Activated CD8-positive, alpha-beta memory T cell treated with anti-CD3 and anti-CD28 coated beads, Interleukin-2, amount 50 U/mL, for 1 hour (primary cell): ENCODE measurements at regions not wholly inside any gene's neighbourhood (a gene's known extent, or its start where the extent isn't known, plus 50 kb on each side); places are given as distances from the start of the nearest gene placed in this dataset.

Experiments used
- DNase-seq: peaks from one replicate; pipeline ENCODE4 v3.0.0-alpha.2; 2020; ENCODE audit errors: extremely low read depth

DNA sequence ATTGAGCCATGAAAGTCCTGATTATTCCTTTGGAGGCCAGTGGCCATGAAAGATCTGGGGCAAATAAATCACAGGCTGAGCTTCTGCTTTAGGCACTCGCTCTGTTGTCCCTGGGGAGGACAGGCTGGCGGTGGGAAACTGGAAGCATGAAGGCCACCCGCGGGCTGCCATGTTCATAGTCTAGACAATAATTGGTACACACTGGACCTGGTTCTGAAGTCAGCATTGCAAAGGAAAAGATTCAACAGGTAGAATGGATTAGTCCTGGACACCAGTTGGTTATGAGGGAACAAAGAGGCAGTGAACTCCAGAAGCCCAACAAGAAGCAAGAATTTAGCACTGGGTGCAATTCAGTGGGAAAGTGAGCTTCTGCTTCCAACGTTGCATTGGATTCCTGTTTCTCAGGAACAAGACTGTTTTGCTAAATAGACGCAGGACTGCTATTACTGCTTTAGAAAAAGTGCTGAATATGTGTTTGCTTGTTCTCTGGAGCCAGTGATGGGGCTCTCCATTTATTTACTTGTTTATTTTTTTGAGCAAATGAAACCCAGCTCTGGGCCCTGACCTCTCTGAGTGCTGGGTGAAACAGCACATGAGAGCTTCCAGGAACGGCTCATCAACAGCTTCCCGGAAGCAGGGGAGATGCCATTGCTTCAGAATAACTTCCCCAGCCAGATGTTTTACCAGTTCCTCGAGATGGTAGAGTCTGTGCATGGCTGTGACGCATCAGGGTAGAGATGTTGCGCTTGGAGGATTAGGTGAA lies 336.4 kb downstream of the ZNF536 start:
- DNase-seq = no peak

DNA sequence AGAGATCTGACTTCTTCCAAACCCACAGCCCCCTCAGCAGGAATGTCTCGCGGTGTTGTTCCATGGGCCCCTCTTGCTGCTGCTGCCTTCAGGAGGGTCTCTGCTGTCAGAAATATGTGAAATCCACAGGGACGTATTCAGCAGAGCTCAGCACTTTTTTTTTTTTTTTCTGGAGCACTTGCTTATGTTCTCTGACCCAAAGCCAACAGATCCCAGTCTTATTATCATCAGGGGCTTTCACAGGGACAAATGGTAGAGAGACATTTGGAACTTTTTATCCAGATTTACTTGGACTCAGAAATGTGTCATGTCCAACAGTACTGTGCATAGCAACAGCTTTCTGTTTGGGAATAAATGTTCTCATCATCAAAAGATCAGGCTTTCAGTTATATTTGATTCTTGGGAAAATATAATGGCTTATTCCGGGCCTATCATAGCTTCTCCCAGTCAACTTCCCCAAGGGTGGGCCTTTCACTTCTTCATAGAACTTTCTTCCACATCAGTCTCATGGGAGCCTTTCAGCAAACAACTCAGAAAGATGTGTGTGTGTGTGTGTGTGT lies 332.7 kb downstream of the ZNF536 start:
- no peak for DNase-seq

DNA sequence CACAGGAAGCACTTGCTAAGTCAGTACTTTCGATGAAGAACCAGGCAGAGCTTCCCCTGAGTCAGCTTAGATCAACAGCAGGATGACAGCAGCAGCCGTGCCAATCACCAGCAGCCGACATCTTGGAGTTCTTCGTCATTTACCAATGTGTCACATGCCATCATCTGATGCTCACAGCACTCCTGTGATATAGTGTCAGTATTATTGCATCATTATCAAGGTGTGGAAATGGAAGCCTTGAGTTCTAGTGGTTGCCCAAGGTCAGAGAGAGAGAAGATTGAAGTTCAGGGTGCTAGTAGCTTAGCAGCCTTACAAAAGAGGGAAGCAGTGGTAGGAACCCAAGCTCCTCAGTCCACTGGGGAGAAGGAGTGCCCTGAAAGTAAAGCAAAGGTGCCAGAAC lies 331.5 kb downstream of the ZNF536 start:
- no peak for DNase-seq

DNA sequence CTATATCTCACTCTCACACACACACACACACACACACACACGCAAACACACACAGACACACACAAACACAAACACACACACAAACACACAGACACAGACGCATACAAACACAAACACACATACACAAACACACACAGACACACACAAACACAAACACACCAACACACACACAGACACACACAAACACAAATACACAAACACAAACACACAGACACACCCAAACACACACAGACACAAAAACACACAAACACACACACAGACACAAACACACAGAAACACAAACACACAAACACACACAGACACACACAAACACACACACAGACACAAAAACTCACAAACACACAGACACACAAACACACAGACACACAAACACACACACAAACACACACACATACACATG lies 329.0 kb downstream of the ZNF536 start:
- DNase-seq = no peak

DNA sequence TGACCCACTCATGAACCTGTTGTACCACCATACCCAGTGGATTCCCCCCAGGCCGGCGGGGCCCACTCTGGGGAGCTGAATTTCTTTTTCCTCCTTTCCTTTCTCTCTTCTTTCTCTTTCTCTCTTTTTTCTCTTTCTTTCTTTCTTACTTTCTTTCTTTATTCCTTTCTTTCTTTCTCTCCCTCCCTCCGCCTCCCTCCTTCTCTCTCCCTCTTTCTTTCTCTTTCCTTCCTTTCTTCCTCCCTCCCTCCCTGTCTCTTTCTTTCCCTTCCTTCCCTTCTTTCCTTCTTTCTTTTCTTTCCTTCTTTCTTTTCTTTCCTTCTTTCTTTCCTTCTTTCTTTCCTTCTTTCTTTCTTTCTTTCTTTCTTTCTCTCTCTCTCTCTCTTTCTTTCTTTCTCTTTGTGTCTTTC lies 327.7 kb downstream of the ZNF536 start:
- no peak for DNase-seq

DNA sequence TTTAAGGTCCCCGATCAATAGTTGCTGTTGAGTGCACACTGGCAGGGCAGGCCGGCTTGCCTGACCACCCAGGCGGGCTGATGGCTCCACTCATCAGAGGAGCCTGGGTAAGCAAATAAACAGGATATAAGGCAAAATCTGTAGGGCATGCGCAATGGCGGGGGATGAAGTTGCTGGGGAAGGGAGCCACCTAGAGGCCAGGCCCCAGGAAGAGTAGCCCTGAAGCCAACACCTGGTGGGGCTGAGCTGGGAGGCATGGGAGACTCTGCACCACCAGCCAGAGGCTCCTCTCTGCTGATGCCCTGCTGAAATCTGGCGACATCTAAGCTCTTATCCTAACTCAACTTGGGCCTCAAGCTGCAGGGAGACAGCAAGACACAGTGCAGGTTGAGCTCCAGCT lies 324.3 kb downstream of the ZNF536 start:
- no peak for DNase-seq

DNA sequence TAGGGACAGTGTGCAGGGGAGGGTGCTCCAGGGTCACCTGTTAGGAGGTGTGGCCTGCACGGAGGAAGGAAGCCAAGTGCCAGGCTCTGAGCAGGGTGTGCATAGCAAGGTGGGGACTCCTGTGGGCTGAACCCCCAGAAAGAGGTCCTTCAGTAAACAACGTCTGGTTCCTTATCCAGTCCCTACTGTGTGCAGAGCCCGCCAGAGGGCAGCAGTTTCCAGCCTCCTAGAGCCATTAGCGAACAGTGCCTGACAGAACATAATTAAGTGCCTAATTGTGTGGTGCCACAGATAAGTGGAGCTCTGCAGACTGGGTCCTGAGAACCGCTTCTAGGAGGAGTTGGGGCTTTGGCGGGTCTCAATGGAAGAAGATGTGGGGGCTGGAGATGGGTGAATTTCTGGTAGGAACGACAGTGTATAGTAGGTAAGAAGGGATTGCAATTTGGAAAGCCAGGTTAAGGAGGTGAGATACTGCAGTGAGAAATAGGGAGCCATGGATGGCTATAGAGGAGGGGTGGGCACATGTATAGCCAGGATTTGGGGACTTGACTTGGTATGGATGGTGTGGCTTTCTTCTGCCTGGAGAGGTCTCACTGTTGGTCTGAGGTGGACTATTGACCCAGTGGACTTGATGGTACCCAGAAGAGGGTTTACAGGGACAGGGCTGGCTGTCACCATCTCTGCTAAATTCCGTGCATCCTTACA lies 323.1 kb downstream of the ZNF536 start:
- DNase-seq = no peak

DNA sequence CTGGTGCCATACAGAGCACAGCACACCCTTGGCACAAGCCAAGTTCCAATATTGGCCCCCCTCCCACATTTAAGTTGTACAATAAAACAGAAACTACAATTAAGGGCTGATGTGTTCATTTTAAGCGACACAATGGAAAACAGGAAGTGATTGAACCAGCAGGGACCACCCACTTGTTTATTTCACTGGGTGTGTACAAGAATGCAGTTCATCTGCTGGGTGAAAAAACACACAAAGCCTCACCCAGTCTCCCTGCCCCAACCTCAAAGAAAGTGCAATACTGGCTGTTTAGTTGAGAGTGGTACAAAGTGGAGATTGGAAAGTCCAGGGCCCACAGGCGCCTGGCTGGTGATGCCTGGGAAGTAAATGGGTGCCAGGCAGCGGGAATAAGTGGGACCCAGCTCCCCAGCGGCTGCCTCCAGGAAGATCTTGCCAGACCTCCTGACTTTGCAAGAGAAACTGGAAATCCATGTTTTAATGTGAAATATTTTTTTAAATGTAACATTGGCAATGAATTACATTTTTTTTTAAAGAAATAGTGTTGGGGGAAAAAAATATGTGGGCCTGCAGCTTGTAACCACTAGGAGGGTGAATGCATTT lies 322.1 kb downstream of the ZNF536 start:
- DNase-seq = no peak

DNA sequence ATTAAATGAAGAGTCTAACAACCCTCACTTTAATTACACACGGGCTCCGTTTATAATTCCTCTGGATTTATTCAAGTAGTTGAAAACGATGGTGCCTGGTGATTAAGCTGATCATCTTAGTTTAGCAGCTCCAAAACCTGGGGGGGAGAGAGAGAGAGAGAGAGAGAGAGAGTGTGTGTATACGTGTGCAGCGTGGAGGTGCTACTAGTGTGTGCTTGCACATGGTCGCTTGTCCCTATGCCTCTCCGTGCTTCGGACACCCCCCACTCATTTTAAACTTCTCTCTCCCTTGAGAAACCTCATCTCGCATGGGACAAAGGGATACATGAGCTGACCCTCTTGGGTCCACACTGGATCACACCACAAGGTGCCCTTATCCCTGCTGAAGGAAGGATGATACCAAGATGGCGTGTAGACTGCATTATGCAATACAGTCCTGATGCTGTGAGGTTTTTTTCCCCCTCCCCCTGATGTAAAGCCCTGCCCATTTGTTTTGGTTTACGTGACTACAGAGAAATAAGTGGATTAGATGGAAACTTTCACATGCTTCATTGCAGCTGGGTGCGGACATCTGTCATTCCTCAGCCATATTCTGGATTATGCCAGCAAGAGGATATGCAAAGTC lies 320.8 kb downstream of the ZNF536 start:
- DNase-seq = no peak

DNA sequence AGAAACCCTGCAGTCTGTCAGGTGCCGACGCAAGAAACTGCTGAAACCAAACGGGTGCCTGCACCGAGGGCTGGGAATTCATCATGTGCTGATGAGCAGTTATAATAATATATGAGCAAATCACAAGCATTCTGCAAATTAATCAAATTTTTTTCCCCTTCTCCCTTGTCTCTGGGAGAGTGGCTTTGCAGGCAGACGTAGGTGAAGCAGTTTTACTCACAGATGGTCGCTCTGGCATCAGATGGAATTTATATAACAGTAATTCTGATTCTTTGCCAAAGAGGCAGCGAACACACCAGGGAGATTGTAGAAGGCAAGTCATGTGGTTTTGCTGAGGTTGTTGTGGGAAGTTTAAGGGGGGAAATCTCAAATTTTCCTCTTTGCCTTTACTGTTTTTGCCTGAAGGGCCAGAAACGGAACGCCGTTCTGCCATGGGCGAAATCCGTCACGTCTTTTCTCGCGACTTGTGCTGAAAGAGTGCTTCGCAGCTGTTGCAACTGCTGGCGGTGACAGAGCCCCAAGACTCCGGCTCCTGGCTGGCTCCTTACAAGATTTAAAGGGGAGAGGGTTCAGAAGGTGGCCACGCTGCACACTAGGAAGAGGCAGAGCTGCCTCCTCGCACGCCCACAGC lies 320.1 kb downstream of the ZNF536 start:
- no peak for DNase-seq

DNA sequence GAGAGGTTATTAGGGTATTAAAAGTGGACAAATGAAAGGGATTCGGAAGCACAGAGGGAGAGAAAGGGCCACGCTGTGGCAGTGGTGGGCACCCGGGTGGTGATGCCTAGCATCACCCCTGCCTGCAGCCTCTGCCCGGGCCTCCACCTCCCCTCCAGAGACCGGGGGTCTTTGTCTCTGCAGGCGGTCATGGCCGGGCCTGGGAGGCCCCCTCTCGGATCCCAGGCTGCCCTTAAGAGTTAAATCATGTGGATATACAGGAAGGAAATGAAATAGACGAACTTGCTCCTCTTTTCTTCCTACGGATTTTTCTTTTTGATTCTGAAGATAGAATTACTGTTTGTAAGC lies 319.6 kb downstream of the ZNF536 start:
- DNase-seq = no peak

DNA sequence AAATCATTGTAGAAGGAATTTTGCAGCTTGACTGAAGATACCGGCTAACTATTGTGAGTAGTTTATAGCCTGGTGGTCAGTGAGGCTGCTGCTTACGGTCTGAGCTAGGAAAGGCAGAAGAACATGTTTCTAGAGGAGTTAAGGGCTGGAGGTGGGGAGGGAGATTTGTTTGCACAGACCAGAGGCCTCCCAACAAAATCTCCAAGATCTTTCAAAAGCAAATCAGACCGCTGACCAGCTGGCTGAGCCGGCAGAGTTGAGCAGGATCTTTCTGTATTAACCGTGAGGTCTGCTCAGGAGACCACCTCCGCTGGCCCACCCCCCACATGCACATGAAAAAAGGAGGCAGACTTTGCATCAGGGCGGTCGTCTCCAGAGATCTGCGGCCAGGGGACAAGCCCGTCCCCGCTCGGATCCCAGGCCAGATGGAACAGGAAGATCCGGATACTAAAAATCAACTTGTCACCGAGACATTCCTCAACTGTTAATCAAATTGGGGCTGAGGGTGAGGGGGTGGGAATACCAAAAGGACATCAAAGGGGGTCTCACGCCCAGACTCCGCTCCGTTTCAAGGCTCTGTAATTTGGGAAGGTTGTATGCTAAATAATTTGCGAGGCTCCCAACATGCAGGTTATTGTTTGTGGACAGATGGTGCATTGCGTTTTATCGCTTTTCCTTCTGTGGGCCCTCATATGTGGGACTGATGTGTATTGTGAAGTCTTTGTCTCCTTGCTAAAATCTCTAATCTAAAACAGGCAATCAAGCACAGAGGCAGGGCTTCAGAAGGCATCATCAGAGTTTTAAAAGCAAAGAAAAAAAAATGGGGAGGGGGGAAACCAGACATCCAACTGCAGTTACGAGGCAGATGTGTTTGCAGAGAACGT lies 319.0 kb downstream of the ZNF536 start:
- DNase-seq = no peak

DNA sequence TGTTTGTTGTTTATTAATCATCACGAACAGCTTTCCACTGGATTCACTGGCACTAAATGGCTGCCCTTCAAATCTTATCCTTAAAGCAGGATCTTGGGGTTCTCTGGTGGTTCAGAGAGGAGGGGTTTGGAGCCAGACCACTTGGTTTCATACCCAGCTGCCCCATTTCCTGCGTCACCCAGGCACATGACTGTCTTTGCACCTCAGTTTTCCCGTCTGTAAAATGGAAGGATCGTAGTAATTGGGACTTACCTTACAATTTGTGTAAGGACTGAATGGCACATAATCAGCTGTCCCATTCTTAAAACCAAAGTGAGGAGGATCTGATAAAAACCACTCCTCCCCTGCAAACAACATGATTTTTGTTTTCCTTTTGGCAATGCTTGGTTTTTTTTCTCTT lies 318.3 kb downstream of the ZNF536 start:
- no peak for DNase-seq

DNA sequence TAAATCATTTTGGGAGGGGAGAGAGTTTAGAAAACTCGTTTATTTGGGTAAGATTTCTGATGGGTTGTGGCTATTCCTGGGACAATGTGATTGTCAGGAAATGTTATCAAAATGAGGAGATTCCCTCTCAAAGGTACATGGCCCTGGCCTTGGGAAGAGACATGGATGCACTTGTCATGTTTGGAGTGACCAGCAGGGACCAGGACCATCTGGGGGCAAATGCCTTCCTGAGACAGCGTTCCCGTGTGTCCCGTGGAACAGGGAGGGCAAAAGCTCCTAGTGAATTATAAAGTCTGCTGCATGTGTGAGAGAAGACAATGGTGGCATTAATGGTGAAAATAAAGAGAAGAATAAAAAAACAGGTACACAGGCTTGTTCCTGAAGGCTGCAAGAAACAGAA lies 317.3 kb downstream of the ZNF536 start:
- no peak for DNase-seq

DNA sequence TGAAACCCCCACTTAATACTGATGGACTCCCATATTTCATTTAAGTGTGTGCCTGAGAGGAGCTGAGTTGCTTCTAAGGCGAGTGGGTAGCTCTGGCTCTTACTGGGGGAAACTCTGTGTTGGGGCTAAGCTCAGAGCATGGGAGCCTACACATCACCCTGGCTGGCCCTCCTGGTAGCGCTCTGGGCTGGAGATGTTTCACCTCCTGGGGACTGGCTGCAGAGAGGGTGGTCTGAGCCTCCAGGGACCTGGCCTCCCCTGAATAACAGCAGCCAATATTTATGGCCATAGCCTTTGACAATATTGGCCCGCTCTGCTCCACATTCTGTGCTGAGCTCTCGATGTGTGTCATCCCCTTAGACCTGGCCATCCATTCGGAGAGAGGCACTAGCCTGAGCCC lies 316.5 kb downstream of the ZNF536 start:
- DNase-seq = no peak

DNA sequence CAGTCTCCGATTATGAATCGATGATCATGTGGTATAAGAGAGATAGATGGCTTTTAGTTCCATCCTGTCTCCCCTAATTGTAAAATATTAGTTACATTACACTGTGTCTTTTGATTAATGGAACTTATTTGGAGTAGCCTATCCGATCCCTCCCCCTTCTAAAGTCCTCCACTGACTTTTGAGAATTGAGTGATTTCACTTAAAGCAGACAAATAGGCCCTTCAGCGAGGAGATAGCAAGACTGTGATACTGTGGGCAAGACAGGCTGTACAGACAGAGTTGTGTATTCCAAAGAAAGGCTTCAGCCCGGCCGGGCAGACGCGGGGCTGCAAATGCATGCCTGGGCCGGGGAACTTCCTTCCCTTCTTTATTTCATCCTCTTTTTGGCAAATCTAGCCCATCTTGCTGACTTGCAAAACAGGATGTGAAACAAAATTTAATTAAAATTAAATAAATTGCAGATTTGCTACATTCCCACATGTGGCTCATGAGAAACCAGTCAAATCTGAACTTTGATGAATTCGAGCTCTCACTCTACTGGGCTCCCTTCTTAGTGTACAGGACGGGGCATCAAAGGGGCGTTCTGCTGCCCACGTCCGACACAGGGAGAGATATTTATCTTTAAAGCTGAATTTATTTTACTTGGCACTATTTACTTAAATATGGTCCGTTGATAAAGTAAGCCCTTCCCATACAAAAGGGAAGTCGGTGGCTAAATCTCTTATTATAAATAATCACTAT lies 314.8 kb downstream of the ZNF536 start:
- no peak for DNase-seq

DNA sequence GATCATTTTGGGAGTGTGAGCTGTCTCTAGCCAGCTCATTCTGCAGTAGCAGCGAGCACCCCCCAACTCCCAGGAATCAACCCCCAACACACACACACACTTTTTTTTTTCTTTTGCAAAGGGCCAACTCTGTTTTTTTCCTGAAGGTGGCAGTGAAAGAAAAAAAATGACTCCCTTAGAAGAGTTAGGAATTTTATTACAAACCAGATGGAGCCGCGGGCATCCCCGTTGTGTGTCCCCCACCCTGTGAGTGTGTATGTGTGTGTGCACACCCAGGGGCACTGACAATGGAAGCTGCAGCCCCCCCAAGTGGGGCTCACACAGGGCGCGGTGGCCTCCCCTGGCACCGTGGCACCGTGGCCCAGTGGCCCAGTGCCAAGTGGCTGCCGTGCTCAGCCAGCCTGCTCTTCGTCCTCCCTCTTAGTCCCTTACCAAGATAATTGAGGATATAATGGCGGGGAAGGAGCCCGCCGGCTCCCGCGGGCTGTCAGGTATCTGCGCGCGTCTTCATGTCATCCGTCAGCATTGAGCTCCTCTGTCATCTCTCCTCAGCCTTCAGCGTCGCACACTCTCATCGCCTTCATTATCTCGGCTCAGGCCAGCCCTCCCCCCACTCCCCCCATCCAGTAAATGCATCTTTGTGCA lies 314.1 kb downstream of the ZNF536 start:
- DNase-seq = no peak

DNA sequence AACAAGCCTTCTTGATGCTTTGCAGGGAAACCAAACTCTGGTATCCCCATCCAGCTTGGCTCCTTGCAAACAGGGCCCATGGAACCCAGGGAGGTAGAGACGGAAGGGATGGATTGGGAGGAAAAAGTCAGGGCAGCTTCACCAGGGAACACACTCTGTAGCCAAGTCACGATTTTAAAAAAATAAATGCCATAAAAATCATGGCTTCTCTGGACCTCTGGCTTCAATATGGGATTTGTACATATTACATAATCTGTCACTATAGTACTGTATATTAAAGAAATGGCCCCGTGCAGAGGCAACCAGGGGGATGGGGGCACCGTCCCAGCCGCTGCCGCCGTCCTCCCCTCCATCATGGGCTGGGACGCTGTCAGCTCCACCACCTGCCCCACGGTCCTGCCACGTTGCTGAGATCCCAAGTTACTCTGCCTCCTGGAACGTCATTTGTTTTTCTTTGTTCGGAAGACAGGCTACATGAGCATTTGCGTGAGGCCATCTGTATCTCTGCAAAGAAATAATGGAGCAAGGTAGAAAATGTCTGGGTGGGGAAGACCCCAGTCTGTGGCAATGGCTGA lies 313.3 kb downstream of the ZNF536 start:
- DNase-seq = no peak

DNA sequence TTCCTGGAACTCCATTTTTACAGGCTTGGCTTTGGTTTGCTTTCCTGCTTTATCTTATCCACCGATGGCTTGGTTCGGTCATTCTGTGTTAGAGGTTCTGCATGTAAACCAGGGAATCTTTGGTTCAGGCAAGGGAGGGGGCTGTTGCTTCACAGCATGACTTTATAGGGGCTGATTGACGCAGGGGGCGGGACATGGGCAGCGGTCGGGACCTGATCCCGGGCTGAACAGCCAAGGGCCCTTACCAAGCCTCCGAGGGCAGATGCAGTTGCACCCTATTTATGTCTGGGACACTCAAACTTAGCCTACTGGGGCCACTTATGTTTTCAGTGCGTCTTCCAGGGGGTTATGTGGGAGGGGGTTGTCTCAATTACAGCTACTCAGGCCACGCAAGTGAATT lies 312.4 kb downstream of the ZNF536 start:
- no peak for DNase-seq
